HG03025 (cell line): ENCODE measurements at regions not wholly inside any gene's neighbourhood (a gene's known extent, or its start where the extent isn't known, plus 50 kb on each side); places are given as distances from the start of the nearest gene placed in this dataset.
"Not testable (repeated sequence)": the region's sequence is repeated elsewhere in the genome, so short reads cannot be mapped to it uniquely, and the experiment has no call there.

ENCODE experiments used
- ATAC-seq: cut with Tn5 transposase; IDR thresholded peaks from one replicate; pipeline ENCODE4 v1.9.1; 2021; ENCODE audit warnings: mild to moderate bottlenecking, moderate library complexity; ENCODE audit not compliant: unreplicated experiment, low FRiP score

GRCh38 chr10:85080934-85081333, 752.5 kb downstream of the CCSER2 start:
- no peak for ATAC-seq

GRCh38 chr10:85098835-85099521, 770.6 kb downstream of the CCSER2 start:
- ATAC-seq = no peak

DNA sequence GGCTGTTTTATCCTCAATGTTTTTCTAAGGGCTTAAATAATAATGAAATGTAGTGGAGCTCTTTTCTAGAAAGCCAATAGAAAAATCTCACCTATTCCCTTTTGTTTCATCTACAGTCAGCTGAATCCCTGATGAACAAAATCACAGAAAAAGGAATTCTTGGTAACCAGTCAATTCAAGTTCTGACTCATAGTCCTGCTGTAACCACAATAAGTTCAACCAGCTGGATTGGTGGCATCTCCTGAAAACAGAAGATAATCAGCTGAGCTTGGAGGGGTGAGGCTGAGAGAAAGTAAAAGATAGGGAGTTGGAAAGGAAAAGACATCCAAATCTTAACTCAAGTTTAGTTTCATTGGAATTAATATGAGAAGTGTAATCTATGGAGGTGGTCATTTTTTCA, 772.1 kb downstream of the CCSER2 start:
- ATAC-seq = no peak

GRCh38 chr10:85105614-85106255, 777.3 kb downstream of the CCSER2 start:
- no peak for ATAC-seq

GRCh38 chr10:85111271-85111670, 782.9 kb downstream of the CCSER2 start:
- no peak for ATAC-seq

- no peak for ATAC-seq
Observed at GRCh38 chr10:85124603-85125051, 796.2 kb downstream of the CCSER2 start.

- no peak for ATAC-seq
Observed at GRCh38 chr10:85137253-85137652, 808.9 kb downstream of the CCSER2 start.

- ATAC-seq = no peak
Observed at GRCh38 chr10:85138046-85138445, 809.7 kb downstream of the CCSER2 start.

- no peak for ATAC-seq
Observed at GRCh38 chr10:85139124-85139523, 810.7 kb downstream of the CCSER2 start.

GRCh38 chr10:85141520-85141919, 813.1 kb downstream of the CCSER2 start:
- ATAC-seq = not testable (repeated sequence)

GRCh38 chr10:85145966-85146365, 817.6 kb downstream of the CCSER2 start:
- no peak for ATAC-seq

DNA sequence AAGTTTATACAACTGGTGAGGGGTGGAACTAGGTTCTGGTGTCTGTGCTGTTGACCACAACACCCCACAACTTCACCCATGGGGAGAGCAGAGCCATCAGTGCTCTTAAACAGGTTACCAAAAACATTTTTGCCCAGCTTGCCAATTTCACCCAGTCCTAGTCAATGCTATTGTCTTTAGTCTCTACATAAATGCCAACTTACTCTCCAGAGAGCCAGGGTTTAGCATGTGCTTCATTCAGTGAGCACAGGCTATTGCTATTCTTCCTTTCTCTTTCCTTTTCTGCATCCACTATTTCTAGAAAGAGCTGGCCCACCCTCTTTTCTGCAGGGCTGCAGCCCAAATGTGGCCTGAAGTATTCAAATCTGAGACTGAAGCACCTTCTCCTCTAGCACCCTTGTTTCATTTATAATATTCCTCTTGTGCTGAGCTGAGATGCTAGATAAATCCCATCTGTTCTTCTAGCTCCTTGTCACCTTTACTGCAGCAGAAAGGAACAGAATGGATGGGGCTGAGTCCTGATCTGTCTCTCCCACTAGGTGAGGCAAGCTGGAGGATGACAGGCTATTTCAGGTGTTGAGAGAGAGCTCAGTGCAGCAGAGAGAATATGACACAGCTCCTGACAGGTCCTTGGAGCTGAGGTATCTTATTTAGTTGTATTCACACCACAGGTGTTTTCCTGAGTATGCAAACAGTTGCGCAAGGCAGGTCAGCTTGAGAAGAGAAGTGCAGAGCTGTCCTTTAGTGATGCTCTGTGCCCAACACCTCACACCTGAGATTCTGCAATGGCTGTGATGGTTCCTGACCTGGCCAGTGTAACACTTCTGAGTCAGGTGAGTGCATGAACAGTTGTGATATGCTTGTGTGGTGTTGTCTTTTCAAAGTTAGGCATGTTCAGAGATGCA, 819.2 kb downstream of the CCSER2 start:
- ATAC-seq = no peak

DNA sequence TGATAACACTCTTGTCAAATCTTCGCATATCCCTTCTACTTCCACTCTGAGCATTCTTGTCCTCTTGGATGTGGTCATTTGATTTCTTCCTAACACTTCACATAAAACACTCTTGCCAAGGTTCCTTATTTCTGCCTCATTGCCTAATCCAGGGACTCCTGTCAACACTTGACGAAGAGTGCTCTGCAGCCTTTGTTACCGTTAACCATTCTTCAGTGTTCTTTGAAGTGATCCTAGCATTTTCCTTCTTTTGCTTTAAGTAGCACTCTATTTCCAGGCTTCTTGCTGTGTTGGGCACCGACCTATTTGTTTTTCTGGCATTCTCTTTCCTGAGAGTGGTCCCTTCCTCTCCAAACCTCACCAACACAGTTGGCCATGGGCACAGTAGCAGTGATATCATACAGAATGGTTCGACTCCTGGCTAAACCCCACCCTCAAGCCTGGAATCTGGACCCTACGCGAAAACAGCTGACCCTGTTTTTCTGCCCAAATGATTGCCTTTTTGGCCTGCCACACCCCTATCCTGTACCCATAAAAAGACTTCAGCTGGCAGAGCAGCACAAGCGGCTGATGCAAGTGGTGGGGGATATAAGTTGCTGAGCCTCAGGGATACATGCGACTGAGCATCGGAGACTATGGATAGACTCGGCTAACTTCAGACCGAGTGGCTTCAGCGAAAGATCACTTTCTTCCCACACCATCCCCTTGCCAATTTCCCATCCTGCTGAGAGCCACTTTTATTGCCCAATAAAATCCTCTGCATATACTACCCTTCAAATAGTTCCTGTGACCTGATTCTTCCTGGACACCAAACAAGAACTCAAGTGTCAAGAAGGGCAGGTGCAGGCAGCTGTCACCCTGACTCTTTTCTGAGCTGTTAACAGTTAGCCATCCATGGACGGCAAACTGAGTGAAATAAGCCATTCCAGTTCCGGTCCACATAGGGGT, 820.6 kb downstream of the CCSER2 start:
- no peak for ATAC-seq

DNA sequence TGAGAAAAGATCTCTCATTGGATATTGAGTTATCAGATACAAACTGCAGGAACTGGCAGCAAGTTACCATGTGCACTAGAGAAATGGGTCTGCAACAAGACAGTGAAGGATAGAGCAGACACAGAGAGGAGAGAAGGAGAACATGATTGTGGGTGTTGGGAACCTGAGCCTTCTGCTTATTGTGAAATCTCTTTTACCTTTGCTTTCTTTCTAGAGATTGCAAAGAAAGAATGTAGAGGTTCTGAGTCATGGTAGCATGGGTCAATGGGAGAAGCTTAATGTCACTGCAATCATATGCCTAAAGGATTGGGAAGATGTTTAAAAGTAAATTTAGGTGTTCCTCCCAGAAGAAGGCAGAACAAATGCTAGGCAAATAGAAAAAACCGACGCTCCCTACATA, 821.4 kb downstream of the CCSER2 start:
- no peak for ATAC-seq

DNA sequence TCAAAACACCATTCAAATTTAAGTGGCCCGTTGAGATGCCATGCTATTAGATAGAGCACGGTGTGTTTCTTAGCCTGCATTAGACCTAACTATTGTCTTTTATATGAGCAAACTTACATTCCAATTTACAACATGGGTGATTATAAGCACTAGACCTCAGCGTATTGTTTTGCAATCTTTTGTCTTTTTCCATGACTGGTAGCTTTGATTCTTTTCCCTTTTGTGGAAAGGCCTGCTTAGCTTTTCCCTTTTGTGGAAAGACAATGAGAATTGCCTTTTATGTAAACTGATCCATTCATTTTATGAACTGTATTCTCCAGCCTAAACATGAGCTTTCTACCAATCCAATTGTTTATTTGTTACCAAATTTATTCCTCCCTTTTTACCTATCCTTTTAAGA, 823.1 kb downstream of the CCSER2 start:
- no peak for ATAC-seq

DNA sequence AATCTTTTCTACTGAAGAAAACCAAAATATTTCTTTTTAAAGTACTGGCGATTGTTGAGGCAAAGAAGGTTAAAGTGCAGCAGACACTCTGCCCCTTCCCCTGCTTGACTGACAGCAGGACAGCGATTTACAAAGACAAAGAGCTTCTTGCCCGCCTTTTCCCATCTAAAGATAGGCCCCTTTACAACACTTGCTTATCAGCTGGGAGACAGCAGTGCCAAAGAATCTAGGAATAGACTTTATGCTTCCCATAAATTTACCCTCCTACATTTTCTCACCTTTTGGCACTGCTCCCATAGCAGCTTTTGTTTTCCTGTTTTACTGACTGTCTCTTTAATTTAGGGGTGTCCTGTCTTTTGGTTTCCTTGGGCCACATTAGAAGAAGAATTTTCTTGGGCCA, 824.1 kb downstream of the CCSER2 start:
- no peak for ATAC-seq

GRCh38 chr10:85152911-85153310, 824.5 kb downstream of the CCSER2 start:
- ATAC-seq = no peak

DNA sequence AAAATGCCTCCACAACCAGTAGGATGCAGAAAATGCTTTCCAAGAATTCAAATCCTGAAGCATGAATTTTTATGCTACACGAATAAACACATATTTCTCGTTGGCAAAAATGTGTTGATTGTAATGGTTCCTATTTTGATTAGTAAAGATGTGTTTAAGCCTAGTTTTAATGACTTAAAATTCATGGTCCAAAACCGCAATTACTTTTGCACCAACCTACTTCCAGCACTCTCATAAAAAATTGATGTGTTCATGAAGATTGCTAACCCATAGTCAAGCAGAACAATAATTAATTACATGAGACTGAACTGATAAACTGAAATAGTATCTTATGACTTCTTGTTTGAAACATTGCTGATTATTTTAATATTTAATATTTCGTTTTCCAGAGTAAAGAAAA, 828.8 kb downstream of the CCSER2 start:
- ATAC-seq = no peak

- ATAC-seq = no peak
Observed at GRCh38 chr10:85168243-85168642, 839.9 kb downstream of the CCSER2 start.

- ATAC-seq = no peak
Observed at GRCh38 chr10:85170026-85170425, 841.6 kb downstream of the CCSER2 start.
